Inflammatory macrophage (primary cell): ENCODE measurements at regions not wholly inside any gene's neighbourhood (a gene's known extent, or its start where the extent isn't known, plus 50 kb on each side); places are given as distances from the start of the nearest gene placed in this dataset.
"Not testable (repeated sequence)": the region's sequence is repeated elsewhere in the genome, so short reads cannot be mapped to it uniquely, and the experiment has no call there.

ENCODE experiments used
- DNase-seq, 2 donors: peaks; one replicate each; pipeline ENCODE4 v3.0.0-alpha.2; 2020 to 2022

GRCh38 chr12:93979189-93979588 lies 169.2 kb upstream of the PLXNC1 start:
- peak in 1 of 2 donors; percentile 20 for DNase-seq

GRCh38 chr12:93980711-93981110 lies 167.7 kb upstream of the PLXNC1 start:
- DNase-seq, result peak; percentile 34 to 42

- DNase-seq, result no peak
These were observed 167.0 kb upstream of the PLXNC1 start for GRCh38 chr12:93981411-93981810.

DNA sequence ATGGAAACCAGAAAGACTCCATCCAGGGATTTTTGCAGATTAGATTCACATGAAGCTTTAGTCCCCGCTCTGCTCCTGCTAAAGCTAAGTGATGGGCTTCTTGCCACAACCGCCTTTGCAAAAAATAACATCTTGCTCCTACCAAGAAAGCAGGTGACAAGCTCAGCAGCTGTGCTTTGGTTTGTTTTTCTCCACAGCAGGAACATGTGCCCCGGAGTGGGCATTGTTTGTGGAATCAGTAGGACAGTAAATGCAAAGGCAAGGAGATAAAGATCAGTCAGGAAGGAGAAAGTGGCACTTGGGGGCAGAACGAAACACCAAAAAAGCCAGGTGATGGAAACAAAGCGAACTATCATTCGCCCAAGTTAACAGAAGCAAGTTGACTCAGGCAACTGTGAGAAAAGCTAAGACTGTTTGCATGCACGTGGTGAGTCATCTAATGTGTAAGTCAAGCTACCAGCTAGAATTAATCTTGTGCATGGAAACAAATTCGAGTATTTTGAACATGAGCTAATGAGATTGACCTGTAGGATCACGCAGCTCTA lies 165.5 kb upstream of the PLXNC1 start:
- no peak for DNase-seq

DNA sequence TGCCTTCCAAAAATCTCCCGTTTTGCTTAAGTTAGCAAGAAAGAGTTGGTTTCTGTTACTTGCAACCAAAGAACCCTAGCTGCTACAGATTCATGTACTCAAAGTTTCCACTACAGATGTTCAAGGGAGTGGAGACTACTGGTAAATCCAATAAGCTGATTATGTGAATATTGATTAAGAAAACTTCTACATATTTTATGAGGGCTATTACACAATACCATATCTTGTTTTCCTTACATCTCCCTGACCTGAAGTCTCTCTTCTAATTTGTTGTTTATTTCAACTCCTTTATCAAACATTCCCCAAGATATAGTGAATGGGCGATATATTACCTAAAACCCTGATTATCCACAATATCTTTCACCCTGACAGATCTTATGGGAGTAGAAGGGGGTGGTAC lies 164.4 kb upstream of the PLXNC1 start:
- no peak for DNase-seq

DNA sequence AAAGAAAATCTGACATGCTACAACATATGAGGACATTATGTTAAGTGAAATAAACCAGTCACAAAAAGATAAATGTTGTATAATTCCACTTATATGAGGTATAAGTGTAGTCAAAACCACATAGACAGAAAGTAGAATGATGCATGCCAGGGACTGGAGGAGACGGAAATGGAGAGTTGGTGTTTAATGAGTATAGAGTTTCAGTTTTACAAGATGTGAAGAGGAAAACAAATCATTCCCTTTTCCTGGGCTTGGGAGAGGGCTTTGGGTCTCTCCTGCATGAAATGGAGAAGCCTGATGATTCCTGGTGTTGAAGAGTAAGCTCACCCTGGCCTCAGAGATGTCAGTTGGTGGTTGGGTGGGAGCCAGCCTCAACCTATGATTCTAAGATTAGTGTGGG lies 158.4 kb upstream of the PLXNC1 start:
- no peak for DNase-seq

DNA sequence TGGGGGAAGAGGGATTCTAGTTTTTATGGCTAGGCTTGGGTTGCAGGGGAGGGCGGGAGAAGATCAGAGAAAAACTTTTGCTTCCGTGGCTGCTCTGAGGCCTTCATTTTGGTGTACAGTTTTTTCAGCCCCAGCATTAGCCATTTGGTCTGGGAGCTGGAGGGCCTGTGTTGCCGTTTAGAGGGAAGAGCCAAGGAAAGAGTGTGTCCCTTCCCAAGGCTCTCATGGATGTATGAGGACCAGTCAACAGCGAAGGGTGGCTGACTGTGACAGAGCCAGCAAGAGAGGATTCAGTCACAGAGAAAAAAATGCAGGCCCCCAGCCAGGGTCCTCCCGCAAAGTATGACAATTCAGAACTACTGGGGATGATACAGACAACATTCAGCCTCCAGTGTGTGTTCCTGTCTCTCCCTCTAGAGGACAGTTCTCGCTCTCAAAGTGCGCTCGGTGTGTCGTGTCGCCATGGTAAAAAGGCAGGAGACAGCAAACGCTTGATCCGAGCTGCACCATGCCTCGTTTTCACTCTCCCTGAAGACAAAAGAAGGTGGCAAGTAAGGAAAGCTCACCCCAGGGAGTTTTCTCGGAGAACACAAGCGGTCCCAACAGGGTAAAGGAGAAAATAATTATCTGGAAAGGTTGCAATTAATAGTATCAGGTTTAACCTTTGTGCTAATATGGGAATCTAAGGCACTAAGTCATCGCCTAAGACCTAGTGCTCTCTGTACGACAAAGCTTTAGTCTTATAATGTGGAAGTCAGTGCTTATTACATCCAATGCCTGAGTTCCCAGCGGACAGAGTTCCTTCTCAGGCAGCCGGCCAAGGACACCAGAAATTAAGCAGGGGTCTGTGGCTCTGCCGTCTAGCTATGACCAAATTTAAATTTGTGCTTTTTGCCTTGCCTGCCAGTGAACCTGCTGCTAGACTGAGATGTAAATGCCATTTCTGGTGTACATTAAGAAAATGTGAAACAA lies 157.3 kb upstream of the PLXNC1 start:
- no peak for DNase-seq

DNA sequence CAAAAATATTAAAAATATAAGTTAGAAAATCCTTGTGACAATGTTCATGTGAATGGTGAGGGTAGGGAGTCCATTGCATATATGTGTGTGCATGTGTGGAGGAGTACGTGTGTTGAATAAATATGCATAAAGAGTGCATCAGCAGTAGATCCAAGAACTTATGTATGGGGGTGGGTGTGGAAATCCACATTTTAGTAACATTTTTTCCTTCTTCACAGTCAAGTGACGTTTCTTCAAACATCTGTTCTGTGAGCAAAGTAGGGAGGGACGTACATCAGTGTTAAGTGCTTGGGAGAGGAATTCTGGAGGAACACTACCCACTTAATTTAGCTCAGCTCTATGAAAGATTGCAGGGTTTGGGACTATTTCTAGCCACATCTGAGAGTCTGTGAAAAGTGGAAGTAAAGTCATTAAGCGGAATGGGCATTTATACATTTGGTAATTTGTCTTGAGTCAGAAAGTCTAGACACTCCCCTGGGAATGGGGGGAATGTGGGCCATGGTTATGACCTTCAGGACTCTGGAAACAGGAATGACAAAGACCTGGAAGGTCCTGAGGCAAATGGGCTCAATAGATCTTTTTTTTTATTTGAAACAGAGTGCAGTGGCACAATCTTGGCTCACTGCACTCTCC lies 156.4 kb upstream of the PLXNC1 start:
- DNase-seq, result no peak

DNA sequence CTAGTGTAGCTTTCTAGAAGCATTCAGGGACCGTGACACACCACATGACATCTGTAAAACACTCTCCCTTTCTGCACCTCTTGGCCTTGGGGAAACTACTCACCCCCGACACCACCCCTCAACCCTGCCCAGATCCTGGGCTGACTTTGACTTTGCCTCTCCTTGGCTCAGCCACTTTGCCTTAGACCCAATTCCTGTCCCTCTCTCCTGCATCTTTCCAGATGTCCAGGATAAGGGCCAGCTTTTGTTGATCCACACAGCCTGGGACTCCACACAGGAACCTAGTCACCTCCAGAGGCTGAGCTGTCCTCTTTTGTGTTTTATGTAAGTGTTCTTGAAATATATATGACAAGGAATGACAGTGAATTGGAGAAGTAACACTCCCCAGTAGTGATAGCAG lies 153.7 kb upstream of the PLXNC1 start:
- DNase-seq, result no peak

GRCh38 chr12:93996321-93996720 lies 152.1 kb upstream of the PLXNC1 start:
- no peak for DNase-seq

DNA sequence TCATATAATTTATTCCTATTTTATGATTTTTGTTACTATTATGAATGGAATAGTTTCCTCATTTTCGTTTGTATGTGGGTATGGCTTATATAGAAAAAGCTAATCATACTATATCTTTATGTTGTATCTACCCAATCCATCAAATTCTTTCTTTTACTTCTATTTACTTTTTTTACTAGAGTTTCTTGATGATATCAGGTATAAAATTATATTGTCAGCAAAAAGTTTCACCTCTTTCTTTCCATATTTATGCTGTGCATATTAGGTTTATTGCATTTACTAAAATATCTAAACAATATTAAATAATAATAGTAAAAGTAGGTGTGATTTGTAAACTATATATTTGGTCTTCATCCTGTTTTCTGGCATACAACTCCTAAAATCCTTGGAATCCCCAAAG lies 146.7 kb upstream of the PLXNC1 start:
- DNase-seq, result no peak

- DNase-seq, result not testable (repeated sequence)
These were observed 145.5 kb upstream of the PLXNC1 start for GRCh38 chr12:94002925-94003324.

- DNase-seq, result not testable (repeated sequence)
These were observed 140.5 kb upstream of the PLXNC1 start for GRCh38 chr12:94007833-94008232.

- DNase-seq, result no peak
These were observed 138.1 kb upstream of the PLXNC1 start for GRCh38 chr12:94010307-94010706.

GRCh38 chr12:94012071-94012470 lies 136.3 kb upstream of the PLXNC1 start:
- DNase-seq, result no peak

DNA sequence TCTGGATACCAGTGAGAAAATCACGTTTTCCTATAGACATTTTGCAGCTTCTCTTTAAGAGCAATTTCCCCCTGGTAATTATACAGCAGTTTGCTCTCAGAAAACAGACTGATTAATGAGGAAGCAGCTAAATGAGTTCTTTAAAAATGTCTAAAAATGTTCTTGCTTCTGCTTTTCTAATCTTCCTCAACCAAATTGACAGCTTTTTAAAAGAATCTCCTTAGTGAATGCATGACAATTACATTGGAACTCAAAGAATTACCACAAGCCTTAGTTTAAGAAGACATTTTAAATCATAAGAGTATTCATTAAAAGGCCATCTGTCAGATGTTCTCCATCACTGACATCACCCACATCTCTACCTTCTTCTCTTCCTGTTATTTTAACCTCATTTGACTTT lies 135.8 kb upstream of the PLXNC1 start:
- DNase-seq, result peak; percentile 32 to 69

DNA sequence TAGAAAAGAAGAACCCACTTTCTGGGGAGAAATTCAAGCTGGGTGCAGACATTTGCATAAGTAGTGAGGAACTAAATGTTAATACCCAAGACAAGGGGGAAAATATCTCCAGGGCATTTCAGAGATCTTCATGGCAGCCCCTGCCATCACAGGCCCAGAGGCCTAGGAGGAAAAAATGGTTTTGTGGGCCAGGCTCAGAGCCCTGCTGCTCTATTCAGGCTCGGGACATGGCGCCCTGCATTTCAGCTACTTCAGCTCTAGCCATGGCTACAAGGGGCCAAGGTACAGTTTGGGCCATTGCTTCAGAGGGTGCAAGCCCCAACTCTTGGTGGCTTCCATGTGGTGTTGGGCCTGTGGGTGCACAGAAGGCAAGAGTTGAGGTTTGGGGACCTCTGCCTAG lies 131.1 kb upstream of the PLXNC1 start:
- DNase-seq, result not testable (repeated sequence)

GRCh38 chr12:94020335-94020734 lies 128.0 kb upstream of the PLXNC1 start:
- no peak for DNase-seq

GRCh38 chr12:94023879-94024278 lies 124.5 kb upstream of the PLXNC1 start:
- DNase-seq, result no peak

DNA sequence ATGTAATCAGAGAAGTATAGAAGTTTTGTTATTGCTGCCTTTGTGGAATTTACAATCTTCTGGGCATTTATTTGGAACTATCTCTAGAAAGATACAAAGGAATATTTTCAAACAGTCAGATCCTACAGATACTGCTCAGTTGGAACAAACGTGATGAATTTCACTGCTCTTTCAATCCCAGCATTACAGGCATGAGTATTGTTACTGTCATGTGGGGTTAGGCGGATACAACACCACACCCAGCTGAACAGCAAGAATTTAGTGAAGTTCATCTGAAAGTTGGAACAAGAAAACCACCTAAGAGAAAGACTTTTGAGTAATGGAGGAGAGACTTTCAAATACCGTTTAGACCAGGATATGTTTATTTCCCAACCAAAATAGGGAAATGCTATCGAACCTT lies 123.3 kb upstream of the PLXNC1 start:
- DNase-seq, result no peak

DNA sequence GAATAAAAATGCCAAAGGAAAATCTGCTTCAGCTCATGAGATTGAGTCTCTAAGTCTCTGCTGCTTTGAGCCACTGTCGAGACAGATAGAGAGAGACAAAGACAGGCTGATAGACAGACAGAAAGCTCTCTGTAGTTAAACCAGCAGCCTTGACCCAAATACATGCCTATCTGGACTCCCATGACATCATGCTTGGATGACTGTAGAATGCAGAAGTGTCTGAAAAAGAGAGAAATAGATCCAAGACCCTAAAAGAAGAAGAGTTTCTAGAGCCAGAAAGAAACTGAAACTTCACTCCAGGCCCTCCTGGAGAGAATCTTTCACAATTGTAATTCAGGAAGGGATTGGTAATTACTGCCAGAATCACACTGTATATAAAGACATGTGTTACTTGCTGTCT lies 122.6 kb upstream of the PLXNC1 start:
- peak; percentile 29 to 64 for DNase-seq

GRCh38 chr12:94026596-94026995 lies 121.8 kb upstream of the PLXNC1 start:
- DNase-seq, result no peak

- no peak for DNase-seq
These were observed 120.8 kb upstream of the PLXNC1 start for GRCh38 chr12:94027561-94027960.

GRCh38 chr12:94031763-94032162 lies 116.6 kb upstream of the PLXNC1 start:
- DNase-seq, result no peak
